ENCODE measurements at regions not wholly inside any gene's neighbourhood (a gene's known extent, or its start where the extent isn't known, plus 50 kb on each side); places are given as distances from the start of the nearest gene placed in this dataset.
"Not testable (repeated sequence)": the region's sequence is repeated elsewhere in the genome, so short reads cannot be mapped to it uniquely, and the experiment has no call there.

- TF ChIP-seq CTCF (IDR thresholded peaks at IDR 0.05), result no peak
- H3K4me1 ChIP-seq, result no peaks in the 10 kb centered on the region
- no peaks in the 10 kb centered on the region for H3K9me3 ChIP-seq
- DNase-seq (no peak), FAIRE-seq (no peak), ATAC-seq (no peak)
- no peak overlapping the region for H3K27ac ChIP-seq
- intact Hi-C loops (cut with DNase I), result no loop called here
- 36 to 38% methylated on average over 19 of the region's 19 CpGs for WGBS, 2 donors
- H3K4me3 ChIP-seq, result no peak overlapping the region
- peaks cover 0 to 12% (median 0%) of the 10 kb centered on the region in 4 donors for H3K27me3 ChIP-seq
- H3K36me3 ChIP-seq, result no peaks in the 10 kb centered on the region
These were observed 191.3 kb downstream of the OR2B2 start for GRCh38 chr6:27720607-27721580.

- FAIRE-seq; intact Hi-C loops (cut with DNase I); H3K4me3 ChIP-seq; H3K4me1 ChIP-seq; H3K9me3 ChIP-seq; DNase-seq; ATAC-seq; H3K27ac ChIP-seq; H3K36me3 ChIP-seq: not testable (repeated sequence)
- H3K27me3 ChIP-seq, result peaks cover 0 to 12% (median 0%) of the 10 kb centered on the region in 4 donors
- WGBS, 2 donors, result 62 to 68% methylated on average over 8 of the region's 8 CpGs
These were observed 193.2 kb downstream of the OR2B2 start for GRCh38 chr6:27719039-27719438.

- DNase-seq (no peak), ATAC-seq (no peak), FAIRE-seq (no peak)
- Histone ChIP-seq H3K27me3 (no peaks in the 10 kb centered on the region), H3K36me3 (no peaks in the 10 kb centered on the region), H3K4me1 (no peaks in the 10 kb centered on the region), H3K27ac (no peak overlapping the region), H3K9me3 (no peaks in the 10 kb centered on the region), H3K4me3 (no peak overlapping the region)
- intact Hi-C loops (cut with DNase I), result no loop called here
- 92 to 93% methylated on average over 3 of the region's 3 CpGs for WGBS, 2 donors
- TF ChIP-seq CTCF (IDR thresholded peaks at IDR 0.05), result no peak
These were observed 205.8 kb downstream of the OR2B2 start for GRCh38 chr6:27706431-27706830.

GRCh38 chr6:27700337-27700736, 211.9 kb downstream of the OR2B2 start:
- intact Hi-C loops (cut with DNase I), result no loop called here
- Histone ChIP-seq H3K27ac (no peak overlapping the region), H3K4me3 (no peak overlapping the region), H3K27me3 (no peaks in the 10 kb centered on the region), H3K4me1 (no peaks in the 10 kb centered on the region), H3K9me3 (no peaks in the 10 kb centered on the region), H3K36me3 (no peaks in the 10 kb centered on the region)
- TF ChIP-seq CTCF (IDR thresholded peaks at IDR 0.05), result no peak
- FAIRE-seq (no peak), DNase-seq (no peak), ATAC-seq (no peak)
- 91 to 98% methylated on average over 6 of the region's 6 CpGs for WGBS, 2 donors

GRCh38 chr6:27694547-27694874, 217.7 kb downstream of the OR2B2 start:
- H3K9me3 ChIP-seq, result no peaks in the 10 kb centered on the region
- intact Hi-C loops (cut with DNase I), result no loop called here
- peak in 1 of 4 donors; percentile 23 for ATAC-seq

More at GRCh38 chr6:27694547-27694874, 217.7 kb downstream of the OR2B2 start:
- WGBS, 2 donors, result 35 to 36% methylated on average over 7 of the region's 7 CpGs
- Histone ChIP-seq H3K36me3 (no peaks in the 10 kb centered on the region), H3K4me3 (peak overlapping the region; percentile 21 to 57 (median 44)), H3K4me1 (no peaks in the 10 kb centered on the region), H3K27ac (no peak overlapping the region), H3K27me3 (no peaks in the 10 kb centered on the region)
- DNase-seq (no peak), FAIRE-seq (no peak)
- no peak for TF ChIP-seq CTCF (IDR thresholded peaks at IDR 0.05)

Data from pancreas (tissue), 10 donors.